H54 (cell line): ENCODE measurements at regions not wholly inside any gene's neighbourhood (a gene's known extent, or its start where the extent isn't known, plus 50 kb on each side); places are given as distances from the start of the nearest gene placed in this dataset.

Source experiments
- DNase-seq: peaks from one replicate; pipeline ENCODE4 v3.0.0; 2011; ENCODE audit warnings: low spot score, mixed read lengths; ENCODE audit not compliant: insufficient read length
- FAIRE-seq: peaks from 3 replicates; lab custom pipeline; 2011; peaks lifted over from hg19 to GRCh38; lab: Jason Lieb, UNC
- POLR2A ChIP-seq: IDR thresholded peaks from 2 replicates; pipeline ENCODE4 v1.6.1; 2011; ENCODE audit warnings: low read depth, mild to moderate bottlenecking, low read length

DNA sequence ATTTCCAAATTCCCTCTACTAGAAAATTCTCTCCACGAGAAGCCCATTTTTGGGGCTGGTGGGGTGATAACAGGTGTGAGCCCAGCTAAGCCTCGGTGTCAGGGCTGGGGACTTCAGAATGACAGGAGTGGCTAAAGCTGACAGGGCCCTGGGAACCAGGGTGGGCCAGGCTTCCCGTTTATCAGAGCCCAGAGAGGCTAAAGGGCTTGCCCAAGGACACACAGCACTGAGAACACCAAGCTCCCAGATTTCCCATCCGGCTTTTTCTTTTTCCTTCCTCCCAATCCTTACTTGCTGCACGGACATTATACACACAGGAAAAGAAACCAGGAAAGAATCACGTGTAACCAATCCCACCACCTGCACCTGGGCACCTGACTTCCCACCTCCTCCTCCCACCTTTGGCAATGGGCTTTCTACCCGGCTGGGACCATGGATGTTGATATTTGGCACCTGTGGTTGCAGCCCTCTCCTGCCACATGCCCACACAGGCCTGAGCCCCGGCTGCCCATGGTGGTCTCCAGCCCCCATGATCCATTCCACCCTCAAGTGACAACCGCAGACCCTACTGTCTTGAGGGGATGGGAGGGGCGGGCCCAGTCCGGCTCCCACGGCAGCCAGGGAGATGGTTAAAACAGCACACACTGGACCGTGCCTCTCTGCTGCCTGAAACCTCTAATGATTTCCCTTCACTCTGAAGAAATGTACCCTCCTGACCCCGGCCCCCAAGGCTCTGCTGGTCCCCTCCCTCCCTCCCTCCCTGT is 78.9 kb downstream of the ENGASE start:
- no peak for FAIRE-seq

GRCh38 chr17:79152636-79153035 is 78.0 kb downstream of the ENGASE start:
- no peak for TF ChIP-seq POLR2A
- DNase-seq = no peak
- FAIRE-seq = no peak

More for the DNA sequence above, 78.9 kb downstream of the ENGASE start:
- TF ChIP-seq POLR2A = no peak
- DNase-seq = no peak

DNA sequence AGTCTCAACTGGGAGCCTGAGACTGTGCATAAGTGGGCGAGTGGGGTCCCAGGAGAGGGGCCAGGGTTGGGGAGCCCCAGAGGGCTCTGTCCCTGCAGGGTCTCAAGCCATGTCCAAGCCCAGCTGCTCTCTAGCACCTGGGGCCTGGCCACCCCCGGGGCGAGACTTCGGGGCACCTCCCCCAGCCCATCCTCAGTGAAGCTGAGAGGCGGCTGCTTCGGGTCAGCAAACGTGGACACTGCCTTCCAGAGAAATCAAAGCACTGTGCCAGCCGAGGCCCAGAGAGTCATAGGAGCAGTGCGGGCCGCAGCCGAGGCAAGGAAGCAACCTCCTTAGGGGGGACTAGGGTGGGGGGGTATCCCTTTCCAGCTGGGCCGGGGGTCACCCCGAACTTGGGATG is 77.5 kb downstream of the ENGASE start:
- no peak for FAIRE-seq
- no peak for TF ChIP-seq POLR2A
- no peak for DNase-seq

GRCh38 chr17:79150799-79151198 is 76.2 kb downstream of the ENGASE start:
- FAIRE-seq = no peak
- DNase-seq = no peak
- TF ChIP-seq POLR2A = no peak

DNA sequence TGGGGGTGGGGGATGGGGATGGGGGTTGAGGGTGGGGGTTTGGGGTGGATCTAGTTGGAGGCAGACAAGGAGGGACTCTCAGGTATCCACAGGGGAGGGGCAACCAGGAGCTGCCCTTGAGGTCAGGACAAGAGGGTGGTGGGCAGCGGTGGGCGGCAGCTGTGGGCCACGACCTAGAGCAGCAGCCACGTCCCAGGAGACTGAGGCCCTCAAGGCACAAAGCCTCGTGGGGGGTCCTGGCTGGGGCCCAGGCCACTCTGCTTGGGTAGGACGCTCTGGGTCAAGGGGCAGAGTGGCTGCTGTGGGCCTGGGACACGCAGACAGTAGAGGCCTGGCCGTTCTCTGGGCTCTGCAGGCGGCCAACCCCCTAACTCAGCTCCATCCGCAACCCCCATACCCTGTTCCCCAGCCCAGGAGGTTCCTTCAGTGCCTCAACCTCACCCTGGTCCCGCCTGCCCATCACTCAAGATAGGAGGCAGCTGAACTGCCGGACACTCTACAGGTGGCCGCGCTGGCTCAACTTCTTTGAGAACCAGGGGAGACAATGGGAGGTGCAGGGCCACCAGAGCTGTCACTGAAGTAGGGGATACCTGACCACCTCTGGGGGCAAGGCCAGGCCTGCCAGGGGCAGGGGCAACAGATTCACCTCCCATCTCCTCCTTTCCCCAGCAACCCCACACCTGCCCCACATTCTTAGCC is 75.6 kb downstream of the ENGASE start:
- TF ChIP-seq POLR2A = no peak
- DNase-seq = no peak
- no peak for FAIRE-seq

DNA sequence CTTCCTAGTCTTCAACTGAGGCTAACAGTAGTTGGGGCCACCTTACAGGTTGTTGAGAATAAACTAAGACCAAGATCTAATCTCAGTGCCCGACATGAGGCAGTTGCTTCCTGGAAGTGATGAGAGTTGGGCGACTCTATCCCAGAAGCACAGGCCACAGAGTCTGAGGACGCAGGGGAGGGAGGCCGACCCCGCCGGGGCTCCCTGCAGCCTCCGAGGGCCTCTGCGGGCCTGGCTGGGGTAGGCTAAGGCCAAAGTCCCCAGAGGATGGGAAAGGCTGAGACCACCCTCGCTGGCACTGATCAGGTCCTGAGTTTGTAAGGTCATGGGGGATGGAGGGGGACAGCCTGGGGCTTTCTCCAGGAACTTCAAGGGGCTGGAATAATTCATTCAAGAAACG is 74.0 kb downstream of the ENGASE start:
- TF ChIP-seq POLR2A = no peak
- DNase-seq (no peak), FAIRE-seq (no peak)

DNA sequence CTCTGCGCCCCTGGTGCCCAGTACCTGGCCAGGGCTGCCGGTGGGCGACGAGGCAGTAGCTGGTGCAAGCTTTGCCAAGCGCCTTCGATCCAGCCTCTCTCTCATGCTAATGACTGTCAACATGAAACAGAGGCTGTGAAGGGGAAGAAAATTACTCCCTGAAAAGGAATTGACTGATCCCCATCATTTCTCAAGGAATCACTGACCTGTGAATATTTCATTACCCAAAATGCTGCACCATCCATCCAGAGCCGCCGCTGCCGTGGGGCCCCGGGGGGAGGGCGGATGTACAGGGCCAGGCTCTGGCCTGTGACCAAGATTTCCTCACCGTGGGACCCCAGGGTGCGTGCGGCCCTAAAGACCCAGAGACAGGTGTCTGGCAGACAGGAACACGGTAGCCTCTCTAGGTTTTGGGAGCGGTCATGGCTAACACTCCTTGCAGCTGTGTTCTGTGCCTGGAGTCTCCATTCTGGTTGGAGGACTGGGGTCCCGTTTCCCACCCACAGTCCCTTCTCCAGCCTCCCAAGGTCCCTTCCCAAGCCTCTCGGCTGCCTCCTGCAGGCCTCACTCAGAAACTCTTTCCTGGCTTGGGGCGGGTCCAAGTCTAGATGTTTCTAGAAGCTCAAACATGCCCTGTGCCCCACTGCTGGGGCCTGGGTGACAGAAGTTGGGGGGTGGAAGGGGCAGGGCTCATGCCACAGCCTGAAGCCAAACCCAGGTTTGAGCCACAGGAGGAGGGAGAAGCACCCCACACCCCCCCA is 73.3 kb downstream of the ENGASE start:
- DNase-seq (no peak), FAIRE-seq (no peak)
- TF ChIP-seq POLR2A = no peak

DNA sequence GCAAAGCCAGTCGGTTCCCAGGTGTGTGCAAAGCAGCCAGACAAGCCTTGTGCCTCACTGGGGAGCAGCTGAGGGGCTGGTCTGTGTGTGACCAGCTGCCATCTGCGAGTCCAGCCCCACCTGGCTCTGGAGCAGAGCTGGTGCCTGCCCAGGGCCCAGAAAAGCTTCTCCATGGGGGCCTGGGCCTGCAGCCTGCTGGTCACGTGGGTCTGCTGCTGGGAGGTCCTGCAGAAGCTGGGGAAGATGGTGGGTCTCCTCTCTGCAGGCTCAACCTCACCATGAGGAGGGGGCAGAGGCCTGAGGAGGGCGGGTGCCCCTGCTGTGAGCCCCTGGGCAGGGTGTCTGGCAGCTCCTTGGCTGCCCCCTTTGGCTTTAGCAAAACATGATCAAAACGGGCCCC is 71.9 kb downstream of the ENGASE start:
- no peak for TF ChIP-seq POLR2A
- FAIRE-seq = no peak
- no peak for DNase-seq

DNA sequence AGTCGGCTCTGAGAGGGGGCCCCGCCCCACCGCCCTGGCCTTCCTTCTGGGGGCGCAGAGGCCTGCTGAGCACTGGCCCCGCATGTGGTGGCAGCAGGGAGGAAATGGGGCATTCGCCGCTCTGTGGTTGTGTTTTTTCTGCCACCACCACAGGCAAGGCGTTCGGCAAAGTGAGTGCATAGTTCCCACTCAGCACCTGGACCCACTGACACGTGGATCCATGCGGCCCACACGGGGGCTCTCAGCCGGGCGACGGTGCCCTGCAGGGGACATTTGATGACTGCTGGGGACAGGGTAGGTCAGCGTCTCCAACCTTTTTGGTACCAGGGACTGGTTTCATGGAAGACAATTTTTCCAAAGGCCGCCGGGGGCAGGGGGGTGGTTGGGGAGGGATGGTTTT is 70.9 kb downstream of the ENGASE start:
- TF ChIP-seq POLR2A = no peak
- FAIRE-seq (no peak), DNase-seq (no peak)

DNA sequence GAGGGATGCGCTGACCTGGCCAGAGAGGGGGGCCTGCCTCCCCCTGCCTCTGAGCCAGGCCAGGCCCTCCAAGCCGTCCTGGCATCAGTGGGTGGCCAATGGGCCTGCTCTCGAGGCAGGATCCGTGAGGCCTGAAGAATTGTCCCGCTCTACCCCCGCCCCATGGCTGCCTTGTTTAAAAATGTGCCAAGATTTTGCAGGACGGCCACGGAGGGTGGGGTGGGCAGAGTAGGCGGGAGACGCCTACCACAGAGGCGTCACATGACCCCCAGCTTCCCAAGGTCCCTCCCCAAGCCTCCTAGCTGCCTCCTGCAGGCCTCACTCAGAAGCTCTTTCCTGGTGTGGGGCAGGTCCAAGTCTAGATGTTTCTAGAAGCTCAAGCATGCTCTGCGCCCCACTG is 69.5 kb downstream of the ENGASE start:
- no peak for DNase-seq
- no peak for FAIRE-seq
- TF ChIP-seq POLR2A = no peak

DNA sequence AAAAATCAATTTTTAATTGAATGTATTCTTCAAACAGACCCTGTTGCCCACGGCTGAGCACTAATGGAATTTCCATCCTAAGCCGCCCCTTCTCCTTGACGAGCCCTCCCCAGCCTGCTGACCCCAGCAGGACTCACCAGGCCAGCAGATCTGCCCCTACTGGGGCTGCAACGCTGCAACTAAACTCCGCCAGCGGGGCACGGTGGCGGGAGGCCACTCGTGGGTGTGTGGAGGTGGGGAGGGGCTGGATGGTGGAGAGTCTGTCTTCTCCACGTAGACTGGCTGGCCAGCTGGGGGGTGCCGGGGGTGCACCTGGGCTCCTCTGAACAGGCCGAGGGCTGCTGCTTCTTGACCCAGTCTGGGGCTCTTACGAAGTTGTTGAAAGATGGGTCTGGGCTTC is 67.8 kb downstream of the ENGASE start:
- DNase-seq = no peak
- no peak for FAIRE-seq
- no peak for TF ChIP-seq POLR2A

DNA sequence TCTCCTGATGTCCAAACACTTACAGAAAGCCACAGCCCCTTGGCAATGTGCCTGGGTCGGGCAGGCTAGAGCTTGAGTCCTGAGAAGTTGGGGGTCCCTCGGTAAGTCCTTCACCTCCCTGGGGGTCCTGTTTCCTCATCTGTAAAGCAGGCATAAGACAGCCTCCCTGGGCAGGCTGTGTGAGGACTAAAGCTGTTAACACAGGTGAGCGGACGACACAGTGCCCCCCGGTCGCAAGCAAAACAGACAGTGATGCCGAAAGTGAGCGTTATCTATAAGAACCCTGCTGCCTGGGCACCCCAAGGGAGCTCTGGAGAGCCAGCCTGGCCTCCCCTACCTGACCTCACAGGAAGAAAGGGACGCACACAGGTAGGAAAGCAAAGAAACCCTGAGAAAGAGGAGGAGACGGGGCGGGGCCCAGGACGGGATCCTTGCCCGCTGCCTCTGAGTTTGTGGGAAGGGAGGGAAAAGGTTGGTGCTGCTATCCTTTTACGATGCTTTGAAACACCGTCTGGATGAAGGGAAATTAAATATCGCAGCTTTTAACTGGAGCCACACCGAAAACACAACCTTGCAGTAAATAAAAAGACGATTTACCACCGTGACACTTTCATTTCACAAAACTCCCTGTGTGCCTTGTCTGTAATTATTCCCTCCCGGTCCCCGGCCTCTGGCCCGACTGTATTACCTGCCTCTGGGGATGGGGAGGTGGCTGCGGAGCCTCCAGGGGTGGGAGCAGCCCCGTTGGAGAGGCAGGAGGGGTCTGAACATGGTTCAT is 67.1 kb downstream of the ENGASE start:
- FAIRE-seq (no peak), DNase-seq (no peak)

GRCh38 chr17:79138826-79139225 is 64.2 kb downstream of the ENGASE start:
- no peak for TF ChIP-seq POLR2A
- FAIRE-seq (no peak), DNase-seq (no peak)

More for the DNA sequence above, 67.1 kb downstream of the ENGASE start:
- no peak for TF ChIP-seq POLR2A
